ENCODE measurements at regions not wholly inside any gene's neighbourhood (a gene's known extent, or its start where the extent isn't known, plus 50 kb on each side); places are given as distances from the start of the nearest gene placed in this dataset.

- TF ChIP-seq EZH2phosphoT487 (IDR thresholded peaks at IDR 0.05; ENCODE audit: borderline replicate concordance) (no peak), POLR2A (IDR thresholded peaks at IDR 0.05; ENCODE audit: borderline replicate concordance, extremely low read depth, insufficient read depth, insufficient read length) (no peak), CTCF (IDR thresholded peaks at IDR 0.05 in 2 of 3, conservative IDR thresholded peaks at IDR 0.05 in 1 of 3; ENCODE audit: borderline replicate concordance in 1 of 3, insufficient read depth in 1 of 3, low read depth in 2 of 3, low read length in 2 of 3) (no peak), FOSL1 (IDR thresholded peaks at IDR 0.05; ENCODE audit: low read depth) (no peak), EZH2 (IDR thresholded peaks at IDR 0.05) (no peak), MAX (IDR thresholded peaks at IDR 0.05) (no peak), YY1 (IDR thresholded peaks at IDR 0.05; ENCODE audit: extremely low read depth, insufficient replicate concordance, low read depth, low read length) (no peak), RAD21 (IDR thresholded peaks at IDR 0.05; ENCODE audit: low read depth) (no peak), TCF7L2 (IDR thresholded peaks at IDR 0.05; ENCODE audit: borderline replicate concordance, extremely low read depth, insufficient read depth, insufficient read length) (no peak)
These were observed 152.5 kb upstream of the NTRK2 start for GRCh38 chr9:84517026-84517425.

Measured in HCT116 (cell line).